ENCODE measurements at regions not wholly inside any gene's neighbourhood (a gene's known extent, or its start where the extent isn't known, plus 50 kb on each side); places are given as distances from the start of the nearest gene placed in this dataset.

- RAD21 ChIA-PET (ENCODE audit: low non-redundant PET in 1 of 2, low total read pairs in 2 of 2, uncharacterized antibody in 2 of 2, unreplicated experiment in 2 of 2), result no interaction called here
- POLR2A ChIA-PET, result no interaction called here
- no TSS peak for BruUV-seq (replicated peaks)
- Histone ChIP-seq H2AFZ (ENCODE audit: low read depth, low read length, poor library complexity, severe bottlenecking) (no peak overlapping the region), H3K9me2 (ENCODE audit: insufficient read depth) (no peaks in the 10 kb centered on the region), H3K27ac (ENCODE audit: low read depth, low read length) (no peak overlapping the region), H3K9ac (ENCODE audit: low read length) (no peak overlapping the region), H4K20me1 (ENCODE audit: insufficient read depth) (no peaks in the 10 kb centered on the region), H3K4me3 (replicated peaks in 1 of 2; ENCODE audit: low read depth in 1 of 2, low read length in 2 of 2) (no peak overlapping the region), H3K9me3 (ENCODE audit: control insufficient read depth in 1 of 2, insufficient read depth in 1 of 2, low read depth in 1 of 2, low read length in 2 of 2) (peaks cover 12 to 16% of the 10 kb centered on the region in 2 experiments; a peak in 2 of 4 replicates), H3K79me2 (ENCODE audit: insufficient read depth, low read length) (no peaks in the 10 kb centered on the region), H3K4me2 (ENCODE audit: low read length) (no peak overlapping the region), H3K4me1 (ENCODE audit: control insufficient read depth in 1 of 2, insufficient read depth in 2 of 2, low read length in 2 of 2) (no peaks in the 10 kb centered on the region), H3K36me3 (ENCODE audit: control insufficient read depth in 1 of 2, insufficient read depth in 2 of 2, low read length in 2 of 2) (no peaks in the 10 kb centered on the region), H3K27me3 (ENCODE audit: insufficient read depth, low read length) (no peaks in the 10 kb centered on the region)
- intact Hi-C loops (cut with micrococcal nuclease), result no loop called here
- TF ChIP-seq FOSL1 (IDR thresholded peaks at IDR 0.05; ENCODE audit: low read depth) (no peak), YY1 (IDR thresholded peaks at IDR 0.05; ENCODE audit: extremely low read depth, insufficient replicate concordance, low read depth, low read length) (no peak), CTCF (IDR thresholded peaks at IDR 0.05 in 2 of 3, conservative IDR thresholded peaks at IDR 0.05 in 1 of 3; ENCODE audit: borderline replicate concordance in 1 of 3, insufficient read depth in 1 of 3, low read depth in 2 of 3, low read length in 2 of 3) (no peak), CEBPB (IDR thresholded peaks at IDR 0.05; ENCODE audit: low read depth) (no peak), EGR1 (IDR thresholded peaks at IDR 0.05; ENCODE audit: low read depth) (no peak), SP1 (IDR thresholded peaks at IDR 0.05; ENCODE audit: low read depth) (no peak), SIN3A (IDR thresholded peaks at IDR 0.05; ENCODE audit: low read depth) (no peak), JUND (IDR thresholded peaks at IDR 0.05) (no peak)
- ATAC-seq (no peak), DNase-seq (ENCODE audit: low read depth, low spot score) (no peak)
- CTCF ChIA-PET, result no interaction called here
Observed at GRCh38 chr7:54076616-54077015, 465.6 kb upstream of the VSTM2A start.

- Histone ChIP-seq H3K9me2 (ENCODE audit: insufficient read depth) (no peaks in the 10 kb centered on the region), H3K27me3 (ENCODE audit: insufficient read depth, low read length) (no peaks in the 10 kb centered on the region), H3K9ac (ENCODE audit: low read length) (no peak overlapping the region), H3K4me2 (ENCODE audit: low read length) (no peak overlapping the region), H3K4me3 (replicated peaks in 1 of 2; ENCODE audit: low read depth in 1 of 2, low read length in 2 of 2) (no peak overlapping the region), H4K20me1 (ENCODE audit: insufficient read depth) (no peaks in the 10 kb centered on the region), H3K79me2 (ENCODE audit: insufficient read depth, low read length) (no peaks in the 10 kb centered on the region), H2AFZ (ENCODE audit: low read depth, low read length, poor library complexity, severe bottlenecking) (no peak overlapping the region), H3K9me3 (ENCODE audit: control insufficient read depth in 1 of 2, insufficient read depth in 1 of 2, low read depth in 1 of 2, low read length in 2 of 2) (peaks cover 7 to 18% of the 10 kb centered on the region in 2 experiments; a peak in 2 of 4 replicates), H3K27ac (ENCODE audit: low read depth, low read length) (no peak overlapping the region), H3K36me3 (ENCODE audit: control insufficient read depth in 1 of 2, insufficient read depth in 2 of 2, low read length in 2 of 2) (no peaks in the 10 kb centered on the region), H3K4me1 (ENCODE audit: control insufficient read depth in 1 of 2, insufficient read depth in 2 of 2, low read length in 2 of 2) (no peaks in the 10 kb centered on the region)
- CTCF ChIA-PET, result no interaction called here
- RAD21 ChIA-PET (ENCODE audit: low non-redundant PET in 1 of 2, low total read pairs in 2 of 2, uncharacterized antibody in 2 of 2, unreplicated experiment in 2 of 2), result no interaction called here
- no TSS peak for BruUV-seq (replicated peaks)
- intact Hi-C loops (cut with micrococcal nuclease), result no loop called here
- ATAC-seq, result no peak
- no peak for DNase-seq (ENCODE audit: low read depth, low spot score)
- POLR2A ChIA-PET, result no interaction called here
- TF ChIP-seq CBX3 (IDR thresholded peaks at IDR 0.05; ENCODE audit: low read depth) (no peak), CTCF (IDR thresholded peaks at IDR 0.05 in 2 of 3, conservative IDR thresholded peaks at IDR 0.05 in 1 of 3; ENCODE audit: borderline replicate concordance in 1 of 3, insufficient read depth in 1 of 3, low read depth in 2 of 3, low read length in 2 of 3) (no peak), YY1 (IDR thresholded peaks at IDR 0.05; ENCODE audit: extremely low read depth, insufficient replicate concordance, low read depth, low read length) (no peak), POLR2A (IDR thresholded peaks at IDR 0.05; ENCODE audit: borderline replicate concordance, extremely low read depth, insufficient read depth, insufficient read length) (no peak), EZH2 (IDR thresholded peaks at IDR 0.05) (no peak), ZBTB33 (IDR thresholded peaks at IDR 0.05; ENCODE audit: extremely low read depth, insufficient replicate concordance, low read length) (no peak), SIN3A (IDR thresholded peaks at IDR 0.05; ENCODE audit: low read depth) (no peak), CEBPB (IDR thresholded peaks at IDR 0.05; ENCODE audit: low read depth) (no peak), POLR2AphosphoS5 (IDR thresholded peaks at IDR 0.05; ENCODE audit: low read depth, low read length) (no peak), ATF3 (IDR thresholded peaks at IDR 0.05) (no peak)
Observed at GRCh38 chr7:54080525-54080924, 461.6 kb upstream of the VSTM2A start.

Measured in HCT116 (cell line).